Transverse colon (tissue), 4 donors: ENCODE measurements at regions not wholly inside any gene's neighbourhood (a gene's known extent, or its start where the extent isn't known, plus 50 kb on each side); places are given as distances from the start of the nearest gene placed in this dataset.

Experiments used
- EP300 ChIP-seq: sonication (generic); formaldehyde crosslinking; IDR thresholded peaks from one replicate; pipeline ENCODE4 v1.6.1; 2017; ENCODE audit warnings: antibody characterized with exemption, low read depth
- POLR2A ChIP-seq: fragments of 450-650 bp; IDR thresholded peaks from one replicate; pipeline ENCODE4 v1.6.1; 2016; ENCODE audit warnings: antibody characterized with exemption, mild to moderate bottlenecking, moderate library complexity
- POLR2AphosphoS5 ChIP-seq, 3 donors: sonication (generic); formaldehyde crosslinking; IDR thresholded peaks; one replicate each; pipeline ENCODE4 v1.6.1; 2016; ENCODE audit warnings: antibody characterized with exemption in 3 of 3
- TF ChIP-seq, protein P1 (sequence below), 5 experiments: fragments of 200-600 bp in 3 of 5; fragments of 450-650 bp in 2 of 5; sonication (generic) in 3 of 5; IDR thresholded peaks; 1 replicate in 2 of 5; 2 replicates in 3 of 5; pipeline ENCODE4 v1.5.1; 2016 to 2017; ENCODE audit warnings: antibody characterized with exemption in 5 of 5, inconsistent platforms in 3 of 5, mild to moderate bottlenecking in 2 of 5, moderate library complexity in 1 of 5

GRCh38 chr15:75109736-75110130 lies 86.3 kb downstream of the PPCDC start:
- TF ChIP-seq, protein P1, sequence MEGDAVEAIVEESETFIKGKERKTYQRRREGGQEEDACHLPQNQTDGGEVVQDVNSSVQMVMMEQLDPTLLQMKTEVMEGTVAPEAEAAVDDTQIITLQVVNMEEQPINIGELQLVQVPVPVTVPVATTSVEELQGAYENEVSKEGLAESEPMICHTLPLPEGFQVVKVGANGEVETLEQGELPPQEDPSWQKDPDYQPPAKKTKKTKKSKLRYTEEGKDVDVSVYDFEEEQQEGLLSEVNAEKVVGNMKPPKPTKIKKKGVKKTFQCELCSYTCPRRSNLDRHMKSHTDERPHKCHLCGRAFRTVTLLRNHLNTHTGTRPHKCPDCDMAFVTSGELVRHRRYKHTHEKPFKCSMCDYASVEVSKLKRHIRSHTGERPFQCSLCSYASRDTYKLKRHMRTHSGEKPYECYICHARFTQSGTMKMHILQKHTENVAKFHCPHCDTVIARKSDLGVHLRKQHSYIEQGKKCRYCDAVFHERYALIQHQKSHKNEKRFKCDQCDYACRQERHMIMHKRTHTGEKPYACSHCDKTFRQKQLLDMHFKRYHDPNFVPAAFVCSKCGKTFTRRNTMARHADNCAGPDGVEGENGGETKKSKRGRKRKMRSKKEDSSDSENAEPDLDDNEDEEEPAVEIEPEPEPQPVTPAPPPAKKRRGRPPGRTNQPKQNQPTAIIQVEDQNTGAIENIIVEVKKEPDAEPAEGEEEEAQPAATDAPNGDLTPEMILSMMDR (IDR thresholded peaks at IDR 0.05) = no peak
- no peak for TF ChIP-seq POLR2A
- no peak for TF ChIP-seq EP300
- no peak for TF ChIP-seq POLR2AphosphoS5 (IDR thresholded peaks at IDR 0.05)
